GM20431 (cell line): ENCODE measurements at regions not wholly inside any gene's neighbourhood (a gene's known extent, or its start where the extent isn't known, plus 50 kb on each side); places are given as distances from the start of the nearest gene placed in this dataset.

Experiments
- in situ Hi-C: fragments of 300-500 bp; cut with MseI, MboI; formaldehyde crosslinking; loops from one replicate; pipeline ENCODE4 v1.15.0; 2020; ENCODE audit warnings: low sequenced_read_pairs; ENCODE audit not compliant: unreplicated experiment

- in situ Hi-C loops, result no loop called here
Observed at GRCh38 chr2:145067549-145068030, 547.7 kb upstream of the ZEB2 start.

- in situ Hi-C loops, result no loop called here
Observed at GRCh38 chr2:145066856-145067548, 547.1 kb upstream of the ZEB2 start.

GRCh38 chr2:145066151-145066661 lies 546.3 kb upstream of the ZEB2 start:
- in situ Hi-C loops, result no loop called here

GRCh38 chr2:145065342-145065741 lies 545.4 kb upstream of the ZEB2 start:
- in situ Hi-C loops, result no loop called here

- in situ Hi-C loops, result no loop called here
Observed at GRCh38 chr2:145064511-145064910, 544.6 kb upstream of the ZEB2 start.

GRCh38 chr2:145060876-145061275 lies 541.0 kb upstream of the ZEB2 start:
- in situ Hi-C loops, result no loop called here

GRCh38 chr2:145059914-145060313 lies 540.0 kb upstream of the ZEB2 start:
- in situ Hi-C loops, result no loop called here

- in situ Hi-C loops, result no loop called here
Observed at GRCh38 chr2:145059343-145059742, 539.4 kb upstream of the ZEB2 start.

GRCh38 chr2:145058457-145058856 lies 538.5 kb upstream of the ZEB2 start:
- in situ Hi-C loops, result no loop called here

- in situ Hi-C loops, result no loop called here
Observed at GRCh38 chr2:145055651-145056050, 535.7 kb upstream of the ZEB2 start.

- in situ Hi-C loops, result no loop called here
Observed at GRCh38 chr2:145050134-145050533, 530.2 kb upstream of the ZEB2 start.

GRCh38 chr2:145049475-145049874 lies 529.6 kb upstream of the ZEB2 start:
- in situ Hi-C loops, result no loop called here

- in situ Hi-C loops, result no loop called here
Observed at GRCh38 chr2:145047554-145047953, 527.6 kb upstream of the ZEB2 start.

GRCh38 chr2:145044491-145044890 lies 524.6 kb upstream of the ZEB2 start:
- in situ Hi-C loops, result no loop called here

GRCh38 chr2:145043399-145043834 lies 523.5 kb upstream of the ZEB2 start:
- in situ Hi-C loops, result no loop called here

- in situ Hi-C loops, result no loop called here
Observed at GRCh38 chr2:145041706-145042105, 521.8 kb upstream of the ZEB2 start.

GRCh38 chr2:145040433-145040832 lies 520.5 kb upstream of the ZEB2 start:
- in situ Hi-C loops, result no loop called here

- in situ Hi-C loops, result no loop called here
Observed at GRCh38 chr2:145038041-145038525, 518.2 kb upstream of the ZEB2 start.

GRCh38 chr2:145036421-145037011 lies 516.6 kb upstream of the ZEB2 start:
- in situ Hi-C loops, result no loop called here

GRCh38 chr2:145034511-145034910 lies 514.6 kb upstream of the ZEB2 start:
- in situ Hi-C loops, result no loop called here

- in situ Hi-C loops, result no loop called here
Observed at GRCh38 chr2:145033438-145033837, 513.5 kb upstream of the ZEB2 start.
